Right ventricle myocardium inferior (tissue), 1 donor: ENCODE measurements at regions not wholly inside any gene's neighbourhood (a gene's known extent, or its start where the extent isn't known, plus 50 kb on each side); places are given as distances from the start of the nearest gene placed in this dataset.
"Not testable (repeated sequence)": the region's sequence is repeated elsewhere in the genome, so short reads cannot be mapped to it uniquely, and the experiment has no call there.

ENCODE experiments used
- ATAC-seq: fragments of 200-7000 bp; cut with Tn5 transposase; one replicate; pipeline ENCODE4 v1.9.1; 2020; ENCODE audit warnings: mild to moderate bottlenecking, moderate library complexity
- DNase-seq: peaks from one replicate; pipeline ENCODE4 v3.0.0; 2021; ENCODE audit errors: missing footprints
- intact Hi-C: fragments of 100-400 bp; cut with DNase I; formaldehyde crosslinking; loops from one replicate; pipeline ENCODE4 v1.11.0; 2022
- donor health status: DM: no; HTN: yes; CAD: no; lungs with severe emphysema.

DNA sequence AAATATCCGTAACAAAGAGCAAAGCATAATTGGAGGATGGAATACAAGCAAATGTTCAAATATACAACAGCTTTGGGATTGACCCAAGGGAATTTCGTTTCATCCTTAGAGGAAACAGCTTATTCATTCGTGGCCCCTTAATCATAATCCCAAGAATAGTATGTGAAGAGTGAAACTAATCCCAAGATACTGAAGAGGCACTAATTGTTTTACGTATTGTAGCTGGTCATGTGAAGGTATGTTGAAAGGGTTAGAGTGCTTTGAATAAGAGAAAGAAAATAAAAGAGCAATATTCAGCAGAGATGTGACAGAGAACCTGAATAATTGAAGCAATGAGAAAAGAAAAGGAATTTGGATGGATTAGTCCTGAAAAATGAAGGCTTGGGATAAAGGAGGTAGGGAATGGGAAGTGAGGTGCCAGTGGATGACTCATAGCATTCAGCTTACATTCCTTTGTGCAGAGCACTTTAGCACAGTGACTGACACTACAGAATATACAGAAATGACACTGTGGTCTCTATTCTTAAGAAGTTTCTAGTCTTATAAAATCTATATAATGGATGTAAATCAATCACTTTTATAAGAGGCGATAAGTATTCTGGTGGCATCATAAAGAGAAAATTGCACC, 221.9 kb downstream of the TLR4 start:
- no peak for ATAC-seq
- no peak for DNase-seq
- intact Hi-C loops, result no loop called here

GRCh38 chr9:117927354-117927753, 223.2 kb downstream of the TLR4 start:
- intact Hi-C loops, result no loop called here
- ATAC-seq (no peak), DNase-seq (no peak)

DNA sequence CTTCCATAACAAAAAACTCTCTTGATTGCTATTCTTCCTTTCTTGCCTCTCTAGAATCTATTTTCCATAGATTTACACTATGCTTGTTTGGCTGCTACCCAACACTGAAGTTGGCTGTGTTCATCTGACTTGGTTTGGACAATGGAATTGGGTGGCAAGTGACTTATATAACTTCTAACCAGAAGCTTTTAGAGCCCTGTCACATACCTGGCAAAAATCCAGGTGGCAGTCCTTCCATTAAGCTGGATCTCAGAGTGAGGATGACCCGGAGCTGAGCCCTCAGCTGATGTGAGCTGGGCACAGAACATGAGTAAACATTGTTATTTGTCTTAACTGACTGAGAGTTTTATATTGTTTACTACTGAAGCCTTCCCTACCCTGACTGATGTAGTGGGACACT, 225.7 kb downstream of the TLR4 start:
- DNase-seq, result no peak
- intact Hi-C loops, result no loop called here
- no peak for ATAC-seq

GRCh38 chr9:117932585-117932984, 228.4 kb downstream of the TLR4 start:
- no peak for DNase-seq
- intact Hi-C loops, result no loop called here
- no peak for ATAC-seq

GRCh38 chr9:117936185-117937130, 232.3 kb downstream of the TLR4 start:
- intact Hi-C loops, result no loop called here
- DNase-seq, result no peak
- no peak for ATAC-seq

- intact Hi-C loops, result no loop called here
- ATAC-seq (no peak), DNase-seq (no peak)
These were observed 233.9 kb downstream of the TLR4 start for GRCh38 chr9:117938086-117938485.

GRCh38 chr9:117938896-117939295, 234.7 kb downstream of the TLR4 start:
- intact Hi-C loops, result no loop called here
- ATAC-seq (no peak), DNase-seq (no peak)

DNA sequence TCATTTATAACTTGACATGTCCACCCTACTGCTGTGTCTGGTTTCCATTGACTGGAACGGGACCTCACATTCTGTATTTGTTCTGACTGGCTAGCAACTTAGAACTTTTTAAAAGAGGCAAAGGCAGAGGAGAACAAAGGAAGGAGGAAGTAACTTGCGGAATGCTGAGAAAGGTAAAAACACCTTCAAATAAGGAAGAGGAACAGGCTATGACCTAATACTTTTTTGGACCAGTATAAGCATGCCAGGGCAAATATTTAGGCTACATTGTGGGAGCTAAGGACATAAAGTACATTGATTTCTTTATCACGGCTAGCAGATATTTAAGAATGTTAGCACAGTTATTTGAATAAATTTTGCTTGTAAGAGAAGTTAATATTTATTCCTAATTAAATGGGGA, 240.5 kb downstream of the TLR4 start:
- ATAC-seq, DNase-seq, intact Hi-C loops: not testable (repeated sequence)

- DNase-seq (no peak), ATAC-seq (no peak)
- intact Hi-C loops, result no loop called here
These were observed 241.1 kb downstream of the TLR4 start for GRCh38 chr9:117945286-117945685.

- ATAC-seq, result no peak
- intact Hi-C loops, result no loop called here
These were observed 246.9 kb downstream of the TLR4 start for GRCh38 chr9:117951127-117951526.

GRCh38 chr9:117952581-117952980, 248.4 kb downstream of the TLR4 start:
- intact Hi-C loops, result no loop called here
- ATAC-seq (no peak), DNase-seq (no peak)

More at GRCh38 chr9:117951127-117951526, 246.9 kb downstream of the TLR4 start:
- no peak for DNase-seq

GRCh38 chr9:117957267-117957666, 253.1 kb downstream of the TLR4 start:
- ATAC-seq (no peak), DNase-seq (no peak)
- intact Hi-C loops, result no loop called here

DNA sequence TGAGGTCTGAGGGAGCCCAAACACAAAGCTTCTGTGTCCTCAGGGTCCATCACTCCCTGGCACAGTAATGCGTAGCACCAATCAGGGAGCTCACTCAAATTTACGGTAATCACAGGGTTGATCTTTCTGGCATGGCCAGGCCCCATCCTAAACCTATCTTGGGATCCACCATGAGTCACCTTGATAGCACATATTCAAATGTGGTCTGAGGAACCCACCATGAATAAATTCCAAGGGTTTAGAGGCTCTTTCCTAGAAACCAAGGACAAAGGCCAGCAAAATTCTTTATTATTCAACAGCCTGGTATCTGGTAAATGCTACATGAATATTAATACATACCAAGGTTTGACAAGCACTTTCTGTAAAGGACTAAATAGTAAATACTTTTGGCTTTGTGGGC, 254.5 kb downstream of the TLR4 start:
- no peak for ATAC-seq
- intact Hi-C loops, result no loop called here
- DNase-seq, result no peak

DNA sequence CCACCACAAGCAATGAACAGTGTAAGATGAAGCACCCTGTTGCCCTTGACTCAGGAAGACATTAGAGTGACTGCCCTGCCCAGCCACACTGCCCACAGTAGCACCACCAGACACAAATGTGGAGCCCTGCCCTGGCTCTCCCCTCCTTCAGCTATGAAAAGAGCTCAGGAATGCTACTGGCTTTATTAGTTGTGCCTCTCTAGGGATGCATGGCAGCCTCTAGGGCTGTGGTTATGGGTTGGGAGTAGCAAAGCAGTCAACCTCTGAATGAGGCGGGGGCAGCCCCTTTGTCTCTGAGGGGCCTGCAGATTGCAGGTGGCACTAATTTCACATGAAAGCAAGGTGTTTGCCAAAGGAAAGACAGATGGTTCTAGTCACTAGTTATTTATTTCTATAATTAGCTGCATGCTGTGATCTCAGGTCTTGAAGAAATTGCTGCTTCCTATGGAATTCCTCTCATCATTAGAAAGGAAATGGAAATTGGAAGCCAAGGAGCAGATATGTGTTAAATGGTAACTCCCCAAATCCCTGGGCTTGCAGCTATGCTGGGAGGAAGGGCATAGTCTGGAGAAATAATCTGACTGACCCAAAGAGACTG, 259.4 kb downstream of the TLR4 start:
- intact Hi-C loops, result no loop called here
- DNase-seq (no peak), ATAC-seq (no peak)

DNA sequence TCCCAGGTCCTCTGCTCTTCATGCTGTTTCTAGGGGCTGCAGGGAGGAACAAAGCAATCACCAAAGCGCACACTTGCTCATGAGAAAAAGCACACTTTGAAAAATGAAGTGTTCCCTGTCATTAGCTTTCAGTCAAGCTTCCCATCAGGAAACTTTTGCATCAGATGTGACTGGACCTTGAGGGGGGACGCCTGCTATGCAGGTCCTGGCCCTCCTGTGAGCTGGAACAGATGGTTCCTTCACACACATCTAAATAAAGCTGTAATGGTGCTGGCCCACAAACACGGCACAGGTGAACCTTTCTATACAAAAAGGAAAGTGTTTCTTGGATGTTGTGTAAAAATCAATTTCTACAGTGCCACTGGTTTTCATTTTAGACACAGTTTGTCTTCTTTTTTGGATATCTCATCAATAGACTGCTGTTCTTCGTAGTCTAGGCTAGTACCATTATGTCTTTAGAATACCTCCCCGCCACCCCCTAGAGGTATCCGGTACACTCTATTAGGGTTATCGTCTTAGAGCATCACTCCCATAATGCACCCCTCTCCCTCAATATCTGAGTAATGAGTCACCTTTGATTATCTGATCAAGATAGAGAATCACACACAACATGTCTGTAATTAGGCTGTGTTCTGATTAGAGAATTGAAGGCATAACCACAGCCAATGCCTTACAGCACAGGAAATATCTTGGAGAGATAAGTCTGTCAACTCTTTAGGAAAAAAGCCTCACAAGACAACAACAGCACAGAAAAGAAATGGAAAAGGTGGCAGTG, 266.3 kb downstream of the TLR4 start:
- ATAC-seq (no peak), DNase-seq (no peak)
- intact Hi-C loops, result no loop called here

DNA sequence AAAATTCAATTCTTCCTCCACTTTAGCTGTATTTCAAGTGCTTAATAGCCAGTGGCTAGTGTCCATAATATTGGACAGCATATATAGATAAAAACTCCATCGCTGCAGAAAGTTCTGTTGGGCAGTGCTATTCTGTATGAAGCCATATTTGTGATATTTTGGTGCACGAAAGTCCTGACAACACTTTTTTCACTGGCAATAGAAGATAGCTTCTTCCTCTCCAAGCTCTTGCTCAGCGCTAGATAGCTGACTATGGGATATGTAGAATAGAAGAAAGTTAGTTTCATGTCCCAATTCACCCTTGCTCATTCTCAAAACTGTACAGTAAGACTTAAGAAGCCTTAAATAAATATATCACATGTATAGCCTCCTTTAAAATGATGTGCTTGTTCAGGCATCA, 269.9 kb downstream of the TLR4 start:
- no peak for ATAC-seq
- no peak for DNase-seq
- intact Hi-C loops, result no loop called here

GRCh38 chr9:117979914-117980313, 275.7 kb downstream of the TLR4 start:
- no peak for ATAC-seq
- intact Hi-C loops, result no loop called here

GRCh38 chr9:117987945-117988344, 283.7 kb downstream of the TLR4 start:
- no peak for DNase-seq
- intact Hi-C loops, result no loop called here
- no peak for ATAC-seq

More at GRCh38 chr9:117979914-117980313, 275.7 kb downstream of the TLR4 start:
- DNase-seq, result no peak

DNA sequence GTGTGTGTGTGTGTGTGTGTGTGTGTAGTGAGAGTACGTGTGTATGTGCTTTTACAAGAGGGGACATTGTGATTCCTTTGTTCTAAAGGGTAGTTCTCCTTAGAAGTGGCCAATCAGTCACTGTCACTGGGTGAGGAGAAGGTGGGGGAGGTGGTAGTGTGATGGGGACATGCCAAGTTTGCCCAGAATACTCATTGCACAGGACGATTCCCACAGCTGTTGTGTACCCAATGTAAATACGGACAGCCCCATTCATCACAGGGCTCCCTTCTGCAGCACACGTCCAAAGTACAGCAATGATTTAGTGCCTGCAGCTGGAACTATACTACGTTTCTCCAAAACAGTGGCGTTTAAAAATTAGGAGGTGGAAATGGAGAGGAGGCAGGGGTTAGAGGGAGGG, 287.8 kb downstream of the TLR4 start:
- intact Hi-C loops, result no loop called here
- DNase-seq (no peak), ATAC-seq (no peak)
